ENCODE measurements at regions not wholly inside any gene's neighbourhood (a gene's known extent, or its start where the extent isn't known, plus 50 kb on each side); places are given as distances from the start of the nearest gene placed in this dataset.

DNA sequence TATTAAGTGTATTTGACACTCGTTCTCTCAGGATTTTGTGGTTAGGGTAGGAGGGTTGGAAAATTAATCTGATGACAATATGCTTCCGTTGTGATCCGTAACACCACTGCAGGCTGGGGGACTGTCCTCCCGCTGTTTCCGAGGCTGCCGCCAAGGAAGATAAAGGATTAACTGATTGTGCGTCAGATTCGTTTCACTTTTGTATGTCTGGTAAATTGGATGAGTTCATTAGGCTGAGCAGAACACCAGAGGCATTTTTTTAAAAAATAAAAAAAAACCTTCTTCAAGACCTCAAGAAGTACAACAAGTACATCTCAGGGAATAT, 486.7 kb upstream of the SALL1 start:
- DNase-seq: no peak

DNA sequence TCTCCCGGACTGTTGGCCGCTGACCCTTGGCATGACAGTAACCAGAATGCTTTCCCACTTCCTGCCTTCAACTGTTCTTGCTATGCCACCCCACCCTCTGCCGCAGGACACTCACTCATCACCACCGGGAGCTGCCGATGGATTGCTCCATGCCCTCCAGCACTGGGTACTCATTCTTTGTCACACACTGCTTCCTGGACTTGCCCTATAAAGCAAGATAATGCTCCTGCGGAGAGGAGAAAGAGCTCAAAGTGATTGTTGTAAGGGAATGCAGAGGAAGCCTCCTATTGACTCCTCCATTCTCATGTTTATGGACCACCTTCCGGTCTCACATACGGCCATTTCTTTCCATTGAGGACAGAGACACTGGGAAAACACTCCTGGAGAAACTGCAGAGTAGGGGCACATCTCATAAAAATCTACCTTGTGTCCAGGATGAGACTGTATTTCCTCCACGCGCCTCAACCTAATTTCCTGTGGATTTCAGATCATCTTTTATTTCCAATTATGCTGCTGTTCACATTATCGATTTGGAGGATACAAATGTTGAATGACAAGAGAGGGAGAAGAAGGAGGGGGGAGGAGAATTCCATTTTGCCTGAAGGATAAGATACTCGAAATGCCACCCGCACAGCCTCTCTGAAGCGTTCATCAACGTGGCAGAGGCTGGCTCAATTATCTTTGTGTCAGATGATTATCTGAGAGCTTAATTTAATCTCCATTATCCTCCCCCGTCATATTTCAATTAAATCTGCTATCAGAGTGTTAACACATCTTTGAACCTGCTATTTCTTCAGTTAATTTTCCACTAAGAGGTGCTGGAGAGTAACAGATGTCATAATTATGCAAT, 486.1 kb upstream of the SALL1 start:
- DNase-seq: no peak

DNA sequence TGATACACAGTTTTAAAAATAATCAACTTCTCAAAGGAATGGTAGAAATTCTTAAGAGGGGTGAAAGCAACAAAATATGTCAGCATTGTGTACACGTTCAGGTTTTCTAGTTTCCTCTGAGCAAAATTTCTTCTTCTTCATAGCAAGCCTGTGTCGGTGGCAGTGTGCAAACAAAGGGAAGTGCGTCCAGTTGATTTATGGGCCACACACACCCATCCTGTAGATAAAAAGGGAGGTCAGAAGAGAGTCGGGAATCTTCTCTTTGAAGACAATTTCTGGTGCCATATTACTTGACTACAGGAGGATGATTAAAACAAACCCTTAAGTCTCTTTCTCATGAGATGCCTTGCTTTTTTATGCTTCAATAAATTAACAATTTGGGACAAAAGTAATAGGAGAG, 484.1 kb upstream of the SALL1 start:
- DNase-seq: no peak

DNA sequence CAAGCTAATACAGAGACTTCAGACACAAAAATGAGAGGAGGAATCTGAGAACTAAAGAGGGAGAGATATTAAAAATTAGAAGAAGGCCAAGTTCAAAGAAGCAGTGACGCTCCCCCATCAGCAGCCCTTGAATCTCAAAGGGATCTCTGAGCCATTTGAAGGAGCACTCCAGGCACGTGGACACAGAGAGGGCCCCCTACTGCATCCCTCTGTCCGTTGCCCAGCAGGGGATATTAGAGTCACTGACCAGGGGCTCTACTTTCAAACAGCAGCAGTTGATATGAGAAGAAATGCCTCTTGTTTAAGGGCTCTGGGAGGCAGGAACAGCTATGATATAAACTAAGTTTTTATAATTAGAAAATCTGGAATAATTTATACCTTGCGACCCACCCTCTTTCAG, 479.0 kb upstream of the SALL1 start:
- DNase-seq: no peak

DNA sequence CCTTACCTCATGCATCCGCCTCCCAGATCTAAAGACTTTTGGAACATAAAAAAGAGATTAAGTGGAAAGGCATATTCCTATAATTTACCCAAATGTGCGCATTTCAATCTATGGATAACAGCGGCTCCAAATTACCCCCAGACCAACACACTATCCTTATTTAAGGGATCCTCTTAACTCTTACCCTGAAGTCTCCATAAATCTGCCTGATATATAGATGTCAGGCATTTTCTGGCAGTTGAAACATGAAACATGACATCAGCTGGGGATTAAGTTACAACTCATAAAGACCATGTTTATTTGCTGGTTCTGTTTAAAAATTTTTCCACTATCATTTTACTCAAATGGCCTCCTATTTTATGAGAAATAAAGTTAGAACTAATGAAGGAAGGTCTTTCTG, 478.5 kb upstream of the SALL1 start:
- no peak for DNase-seq

DNA sequence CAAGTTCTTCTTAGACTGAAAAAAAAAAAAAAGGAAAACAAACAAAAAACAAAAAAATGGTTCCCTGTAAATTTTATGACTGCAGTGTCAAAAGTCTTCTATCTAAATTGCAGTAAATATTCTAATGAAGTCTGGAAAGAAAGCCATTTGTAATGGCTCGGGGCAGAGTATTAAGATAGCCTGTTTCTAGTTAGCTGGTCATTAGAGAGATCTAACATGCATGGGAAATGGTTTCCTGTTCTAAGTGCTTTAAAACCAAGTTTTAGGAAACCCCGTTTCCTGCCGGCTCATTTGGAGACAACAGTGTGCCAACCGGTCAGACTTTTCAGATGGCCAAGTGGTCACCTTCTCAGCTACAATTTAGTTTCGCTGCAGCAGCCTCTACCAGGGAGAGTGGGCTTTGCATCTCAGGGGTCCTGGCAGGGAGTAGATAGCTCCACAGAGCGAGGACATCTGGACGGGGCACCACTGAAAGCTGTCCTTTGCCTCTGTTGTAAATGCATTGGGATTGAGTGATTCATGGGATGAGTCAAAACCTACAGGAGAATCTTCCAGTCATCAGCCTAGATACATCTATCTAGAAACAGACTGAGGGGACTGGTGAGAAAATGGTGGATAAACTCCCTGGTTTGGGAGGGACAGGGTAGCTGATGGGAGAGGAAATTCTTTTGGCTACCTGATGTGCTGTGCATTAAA, 473.2 kb upstream of the SALL1 start:
- no peak for DNase-seq

DNA sequence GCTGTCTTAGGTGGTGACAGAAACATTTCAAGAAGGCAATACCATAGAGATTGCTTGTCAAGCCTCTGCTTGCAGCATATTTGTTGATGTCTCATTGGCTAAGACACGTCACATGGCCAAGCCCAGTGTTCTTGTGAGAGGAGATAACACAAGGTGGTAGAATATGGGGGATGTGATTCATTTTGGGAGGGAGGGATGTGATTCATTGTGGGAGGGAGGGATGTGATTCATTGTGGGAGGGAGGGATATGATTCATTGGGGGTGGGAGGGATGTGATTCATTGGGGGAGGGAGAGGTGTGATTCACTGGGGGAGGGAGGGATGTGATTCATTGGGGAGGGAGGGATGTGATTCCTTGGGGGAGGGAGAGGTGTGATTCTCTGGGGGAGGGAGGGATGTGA, 470.5 kb upstream of the SALL1 start:
- DNase-seq: no peak

DNA sequence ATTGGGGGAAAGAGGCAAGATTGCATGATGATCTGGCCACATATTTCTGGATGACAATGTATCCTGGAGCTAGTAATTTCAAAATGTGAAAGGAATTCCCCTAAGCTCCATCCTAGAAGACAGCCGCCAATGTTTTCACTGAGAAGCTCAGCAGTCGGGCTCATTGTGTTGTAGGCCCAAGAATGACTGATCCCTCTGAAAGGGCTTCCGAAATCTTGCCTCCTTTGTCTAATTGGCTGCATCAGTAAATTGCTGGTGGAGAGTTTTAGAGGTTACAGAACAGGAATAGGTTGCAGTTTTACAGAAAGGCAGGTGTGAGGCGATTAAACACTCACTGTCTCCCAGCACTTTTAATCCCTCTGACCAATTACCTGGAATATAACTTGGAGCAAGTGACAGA, 464.1 kb upstream of the SALL1 start:
- no peak for DNase-seq

DNA sequence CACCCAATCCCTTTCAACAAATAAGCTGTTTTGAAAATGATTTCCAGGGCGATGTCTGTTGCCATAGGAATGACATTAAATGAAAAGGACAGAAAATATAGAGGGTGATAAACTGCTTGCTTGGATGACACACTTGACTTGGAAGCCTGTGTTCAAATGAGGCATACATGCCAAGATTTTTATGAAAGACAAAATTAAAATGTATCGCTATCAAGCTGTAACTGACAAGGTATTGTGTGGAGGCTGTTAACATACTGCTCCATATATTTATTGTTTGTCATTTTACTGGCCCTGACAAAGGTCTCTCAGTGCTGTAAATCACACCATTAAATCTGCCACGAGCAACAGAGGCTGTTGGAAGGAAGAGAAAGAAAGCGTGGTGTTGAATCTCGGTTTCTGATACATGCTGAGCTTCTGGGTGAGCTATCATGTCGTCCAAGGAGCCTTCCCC, 456.2 kb upstream of the SALL1 start:
- DNase-seq: no peak

DNA sequence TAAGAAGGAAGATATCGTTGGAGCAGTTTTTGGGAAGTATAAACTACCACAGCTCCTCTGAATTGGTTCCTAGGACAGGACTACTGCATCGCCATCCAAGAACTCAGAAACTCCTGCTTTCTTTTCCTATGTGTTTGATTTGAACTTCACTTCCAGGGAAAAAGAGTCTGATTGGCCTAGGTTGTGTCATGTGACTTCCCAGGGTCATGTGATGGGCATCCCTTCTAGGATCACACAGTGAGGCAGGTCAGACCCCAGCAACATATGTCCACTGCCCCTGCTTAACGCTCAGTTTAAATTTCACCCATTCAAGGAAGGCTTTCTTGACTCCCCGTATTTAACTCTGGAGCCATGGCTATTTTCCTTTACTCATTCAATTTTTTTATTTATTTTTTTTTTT, 445.2 kb upstream of the SALL1 start:
- no peak for DNase-seq

DNA sequence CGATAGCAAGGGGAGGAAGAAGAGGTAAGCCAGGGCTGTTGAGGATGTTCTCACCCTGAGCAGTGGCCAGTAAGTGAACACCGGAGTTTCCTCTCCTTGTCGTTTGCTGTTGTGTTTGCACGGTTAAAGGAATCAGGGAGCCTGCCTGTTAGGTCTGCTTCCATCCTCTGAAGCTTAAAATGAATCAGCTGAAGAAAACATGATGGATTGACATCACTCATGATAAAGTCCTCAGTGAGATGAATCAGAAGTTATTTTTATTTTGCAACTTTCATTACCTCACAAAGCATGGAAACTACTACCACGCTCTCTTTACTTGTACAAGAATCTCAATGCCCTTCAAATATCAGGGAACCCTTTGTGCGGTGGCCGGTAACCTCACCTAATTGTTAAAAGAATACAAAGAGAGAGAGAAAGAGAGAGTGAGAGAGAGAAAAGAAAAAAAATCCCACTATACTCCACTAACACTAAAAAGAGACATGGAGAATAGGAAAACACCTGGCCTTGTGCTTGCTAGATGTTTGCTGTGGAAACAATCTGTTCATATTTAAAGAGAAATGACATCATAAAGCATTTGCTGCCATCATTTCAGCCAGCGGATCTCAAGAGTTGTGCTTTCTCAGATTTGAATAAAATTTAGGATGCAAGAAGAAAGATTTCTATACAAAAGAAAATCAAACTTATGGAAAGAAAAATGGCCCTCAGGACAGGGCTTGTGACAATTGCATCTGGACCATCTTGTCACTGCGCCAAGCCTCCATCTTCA, 441.6 kb upstream of the SALL1 start:
- DNase-seq: no peak

DNA sequence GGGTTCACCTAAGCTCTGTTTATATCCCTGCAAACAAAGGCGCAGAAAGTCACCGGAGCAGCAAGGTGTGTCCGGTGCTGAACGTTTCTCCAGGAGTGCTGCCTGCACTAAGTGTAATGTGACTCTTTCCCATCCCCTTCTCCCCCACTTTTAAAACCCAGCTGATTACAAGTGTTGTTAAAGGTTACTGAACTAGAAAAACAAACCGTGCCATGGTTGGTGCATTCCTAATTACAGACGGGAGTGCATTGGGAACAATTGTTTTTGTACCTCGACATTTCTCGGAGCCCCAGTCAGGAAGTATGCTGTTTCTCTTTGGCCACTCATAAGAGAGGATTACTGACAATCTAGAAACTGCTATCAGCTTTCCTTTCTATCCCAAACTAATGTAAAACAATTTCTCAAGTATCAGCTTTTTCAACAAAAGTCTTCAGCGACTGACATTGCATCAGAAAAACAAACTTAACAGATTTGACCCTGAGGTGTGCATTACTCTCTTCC, 441.0 kb upstream of the SALL1 start:
- DNase-seq: no peak

DNA sequence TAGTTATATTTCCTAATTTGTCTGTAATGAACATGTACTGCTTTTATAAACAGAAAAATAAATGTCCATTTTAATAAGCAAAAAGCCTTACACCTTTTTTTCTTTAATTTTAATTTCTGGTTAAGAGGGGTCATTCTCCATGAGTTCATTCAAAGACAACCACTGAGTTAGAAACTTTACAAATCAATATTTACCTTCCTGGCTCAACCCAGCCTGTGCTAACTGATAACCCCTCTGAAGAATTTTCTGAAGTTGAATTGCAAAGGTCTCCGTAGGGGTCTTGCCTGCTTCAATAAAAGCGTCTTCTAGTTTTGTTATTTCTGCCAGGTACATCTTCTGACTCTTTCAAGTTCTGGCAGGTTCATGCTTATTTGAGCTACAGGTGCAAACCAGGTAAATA, 440.4 kb upstream of the SALL1 start:
- no peak for DNase-seq

DNA sequence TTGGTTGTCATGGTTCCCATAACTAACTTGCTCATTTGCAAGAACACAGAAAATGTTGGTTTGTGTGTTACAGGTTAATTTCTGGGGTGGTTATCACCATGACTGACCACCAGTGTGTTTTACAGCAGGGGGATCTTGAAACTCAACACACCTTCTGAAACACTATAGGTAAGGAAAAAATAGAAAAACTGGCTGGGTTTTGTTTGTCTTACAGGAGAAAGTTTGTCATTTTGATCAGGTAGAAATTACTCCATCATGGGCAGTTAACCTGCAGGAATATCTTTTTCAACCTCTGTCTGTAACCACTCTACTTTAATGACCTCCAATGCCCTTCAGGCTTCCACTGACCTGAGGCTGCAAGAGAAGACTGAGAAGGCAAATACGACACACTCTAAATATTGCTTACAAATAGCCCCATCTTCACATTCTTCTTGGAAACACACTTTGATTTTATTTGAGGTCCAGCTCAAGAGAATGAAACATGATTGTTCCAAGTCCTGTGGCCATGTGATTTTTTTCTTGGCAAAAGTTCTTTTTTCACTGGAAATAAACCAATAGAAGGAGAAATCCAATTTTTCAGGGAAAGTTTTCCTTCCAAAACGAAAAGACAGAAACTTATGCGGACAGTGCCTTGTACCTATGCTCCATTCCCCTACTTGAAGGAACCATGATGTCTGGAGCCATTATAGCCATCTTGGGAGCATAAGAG, 428.7 kb upstream of the SALL1 start:
- DNase-seq: no peak

DNA sequence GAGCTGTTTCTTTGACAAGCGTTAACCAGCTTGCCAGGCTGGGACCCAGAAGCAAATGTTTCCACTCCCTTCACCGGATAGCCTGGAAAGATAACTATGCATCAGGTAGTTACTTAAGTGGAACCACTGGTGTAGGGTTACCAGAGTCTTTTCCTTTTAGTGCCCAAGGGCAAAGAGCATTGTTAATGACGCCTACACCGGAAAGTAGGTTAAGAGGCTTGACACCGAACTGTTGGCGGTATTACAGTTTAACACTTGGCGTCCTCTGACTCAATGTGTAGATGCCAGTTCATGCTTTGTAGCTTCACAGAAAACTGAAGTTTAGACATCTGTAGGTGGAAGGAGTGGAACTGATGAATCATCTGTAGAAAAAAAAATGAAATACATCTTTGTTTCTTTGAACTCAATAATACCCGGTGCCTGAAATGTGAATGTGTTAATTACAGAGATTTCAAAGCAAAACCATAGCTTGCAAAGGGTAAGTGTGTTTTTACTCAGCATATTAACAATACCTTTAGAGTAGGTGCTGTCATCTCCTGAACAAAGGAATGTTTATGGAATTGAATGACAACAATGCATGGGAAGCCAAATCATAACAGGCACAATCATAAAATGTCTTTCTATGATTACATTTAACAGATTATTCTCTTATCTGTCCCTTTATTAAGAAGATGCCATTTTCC, 426.7 kb upstream of the SALL1 start:
- no peak for DNase-seq

DNA sequence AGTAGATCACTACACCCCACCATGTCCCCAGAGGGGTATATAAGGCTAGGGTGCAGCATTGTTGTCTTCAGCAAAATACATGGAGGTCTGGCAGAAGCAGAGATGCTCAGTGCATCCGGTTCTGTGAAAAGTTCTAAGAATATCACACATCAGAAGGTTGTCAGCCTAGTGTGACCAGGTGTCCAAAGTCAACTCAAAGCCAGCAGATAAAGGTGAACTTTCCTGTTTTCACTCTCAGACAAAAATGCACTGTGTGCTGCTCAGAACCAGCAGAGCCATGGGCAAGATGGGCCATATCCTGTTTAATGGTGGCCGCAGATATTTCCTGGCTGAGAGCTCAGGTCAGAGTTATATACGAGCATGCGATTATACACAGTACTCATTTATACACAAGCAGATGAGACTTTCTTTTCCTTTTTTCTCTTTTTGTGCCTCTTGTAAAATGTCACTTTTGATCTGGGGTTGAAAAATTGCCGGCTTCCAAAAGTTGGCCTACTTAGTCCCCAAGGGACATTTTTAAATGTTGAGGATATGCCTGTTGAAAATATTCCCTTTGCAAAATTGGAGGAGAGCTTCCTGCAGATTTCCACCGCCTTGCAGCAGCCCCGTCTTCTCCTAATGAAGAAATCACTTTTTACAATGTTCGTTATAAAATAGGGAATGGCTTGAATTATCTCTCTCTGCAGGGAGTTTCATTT, 425.6 kb upstream of the SALL1 start:
- no peak for DNase-seq

DNA sequence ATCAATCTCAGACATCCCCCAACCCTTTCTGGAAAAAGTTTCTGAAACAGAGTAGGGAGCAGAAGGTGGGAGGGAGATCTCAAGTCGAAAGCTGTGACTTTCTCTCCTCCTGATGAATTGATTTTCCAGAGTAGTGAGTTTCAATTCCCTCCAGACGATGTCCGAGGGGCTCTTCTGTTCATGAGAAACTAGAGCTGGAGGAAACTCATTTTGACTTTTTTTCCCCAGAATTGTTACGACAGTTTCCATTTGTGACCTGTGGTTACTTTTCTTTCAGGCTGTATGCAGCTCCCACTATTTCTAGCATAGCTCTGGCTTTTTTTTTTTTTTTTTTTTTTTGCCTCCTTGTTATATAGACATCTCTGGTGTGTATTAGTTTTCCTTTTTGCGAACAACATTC, 422.1 kb upstream of the SALL1 start:
- DNase-seq: no peak

DNA sequence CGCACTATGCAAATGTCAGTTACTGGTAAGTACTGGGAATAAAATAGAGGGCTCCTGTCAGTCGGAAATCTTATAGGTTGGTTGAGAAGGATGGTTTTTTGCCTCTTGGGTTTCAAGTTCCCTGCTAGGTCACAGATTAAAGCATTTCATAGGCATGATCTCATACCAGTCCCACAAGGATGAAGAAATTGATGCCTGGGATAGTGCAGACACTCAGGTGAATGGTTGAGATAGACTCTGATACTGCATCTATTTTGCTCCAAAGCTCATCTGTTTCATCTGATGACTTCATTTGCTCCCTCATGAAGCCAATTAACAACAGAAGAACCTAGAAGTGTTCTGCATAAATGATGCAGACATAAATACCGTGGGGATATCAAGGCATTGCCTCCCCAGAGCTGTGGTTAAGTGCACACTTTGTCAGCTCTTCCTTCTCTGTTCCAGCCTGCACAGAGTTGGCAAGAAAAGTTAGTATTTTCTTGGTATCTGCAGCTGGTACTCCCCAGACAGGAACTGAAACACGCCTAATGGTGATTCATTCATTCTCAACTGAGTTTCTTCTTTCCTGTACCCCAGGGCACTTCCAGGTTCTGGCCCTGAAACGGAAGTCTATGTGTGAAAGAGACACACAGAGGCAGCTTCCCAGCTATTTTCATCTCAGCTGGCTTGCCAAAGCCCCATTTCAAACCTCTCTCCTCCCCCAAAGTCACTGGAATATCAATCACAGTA, 418.3 kb upstream of the SALL1 start:
- DNase-seq: no peak

DNA sequence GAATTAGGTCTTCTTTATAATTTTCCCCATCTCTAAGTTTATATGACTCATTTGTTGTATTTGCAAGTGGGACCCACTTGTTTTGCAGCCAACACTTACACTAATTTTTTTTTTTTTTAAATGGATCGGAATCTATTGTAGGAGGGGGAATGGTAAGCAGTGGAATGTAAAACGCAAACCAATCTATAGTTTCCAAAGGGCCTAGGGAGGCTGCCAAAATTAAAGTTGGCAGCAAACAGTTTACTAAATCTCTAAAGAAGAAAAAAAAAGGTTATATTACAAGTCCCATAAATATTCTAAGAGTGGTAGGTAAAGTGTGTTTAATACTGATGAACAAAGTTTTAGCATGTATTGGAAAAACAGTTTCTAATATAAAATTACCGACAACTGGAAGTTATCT, 416.8 kb upstream of the SALL1 start:
- no peak for DNase-seq

DNA sequence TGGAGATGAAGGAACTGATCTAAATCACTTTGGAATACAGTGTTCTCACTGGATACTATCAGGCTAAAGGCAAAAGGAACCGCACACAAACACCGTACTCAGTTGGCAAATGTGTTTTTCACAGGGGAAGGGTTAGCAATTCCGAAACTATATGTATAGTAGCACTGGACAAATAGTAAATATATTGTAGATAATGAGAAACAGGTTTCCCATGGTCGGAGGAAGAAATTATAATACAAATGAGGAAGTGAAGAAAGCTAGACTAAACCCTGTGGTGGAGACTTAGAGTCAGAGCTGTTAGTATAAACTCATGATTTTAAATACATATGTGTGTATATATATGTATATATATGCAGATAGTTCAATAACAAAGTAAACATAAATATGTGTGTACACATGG, 414.1 kb upstream of the SALL1 start:
- no peak for DNase-seq

DNA sequence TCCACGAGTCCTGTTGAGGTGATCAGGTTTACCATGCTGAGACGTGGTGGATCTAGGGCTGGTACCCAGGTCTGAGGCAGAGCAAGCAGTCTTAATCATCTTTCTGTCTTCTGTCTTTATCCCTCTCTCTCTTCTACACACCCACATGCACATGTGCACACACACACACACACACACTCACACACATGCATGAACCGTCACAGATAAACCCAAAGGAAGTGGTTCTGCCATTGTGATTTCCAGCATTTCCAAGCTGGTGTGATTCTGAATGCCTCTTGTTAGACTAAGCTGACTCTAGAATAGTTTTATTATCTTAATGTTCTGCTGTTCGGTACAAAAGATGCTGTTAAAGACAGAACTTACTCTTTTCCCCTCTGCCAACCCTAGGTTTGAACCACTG, 411.8 kb upstream of the SALL1 start:
- DNase-seq: no peak
